DMS153 treated with DMSO at 0.1 percent for 48 hours (cell line): ENCODE measurements at regions not wholly inside any gene's neighbourhood (a gene's known extent, or its start where the extent isn't known, plus 50 kb on each side); places are given as distances from the start of the nearest gene placed in this dataset.
"Not testable (repeated sequence)": the region's sequence is repeated elsewhere in the genome, so short reads cannot be mapped to it uniquely, and the experiment has no call there.

Experiments used
- DNase-seq: peaks from one replicate; lab custom pipeline; 2025; ENCODE audit not compliant: unreplicated experiment; lab: John Stamatoyannopoulos, UW

- DNase-seq = no peak
Observed at GRCh38 chrX:118254611-118255010, 91.3 kb upstream of the WDR44 start.

GRCh38 chrX:118255921-118256320, 90.0 kb upstream of the WDR44 start:
- DNase-seq = no peak

GRCh38 chrX:118257781-118258180, 88.1 kb upstream of the WDR44 start:
- no peak for DNase-seq

GRCh38 chrX:118259213-118259612, 86.7 kb upstream of the WDR44 start:
- no peak for DNase-seq

GRCh38 chrX:118261151-118261550, 84.8 kb upstream of the WDR44 start:
- no peak for DNase-seq

GRCh38 chrX:118271775-118272174, 74.1 kb upstream of the WDR44 start:
- DNase-seq = no peak

DNA sequence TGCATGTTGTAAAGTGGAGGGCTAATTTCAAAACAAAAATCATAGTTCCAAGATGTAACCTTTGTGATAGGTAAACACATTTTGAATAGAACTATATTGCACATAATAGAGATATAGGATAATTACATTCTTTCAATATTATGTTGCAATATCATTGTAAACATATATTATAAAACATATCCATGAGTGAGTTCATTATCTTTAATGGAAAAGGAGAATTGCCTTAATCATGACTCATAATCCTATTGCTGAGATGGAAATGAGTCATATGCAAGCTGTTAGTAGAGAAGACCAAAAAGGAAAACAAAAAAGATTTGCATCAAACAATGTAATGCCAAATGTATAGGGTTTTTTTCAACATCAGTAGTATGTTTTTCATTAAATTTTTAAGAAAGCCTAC, 73.7 kb upstream of the WDR44 start:
- no peak for DNase-seq

GRCh38 chrX:118286066-118286762, 59.7 kb upstream of the WDR44 start:
- DNase-seq = no peak

DNA sequence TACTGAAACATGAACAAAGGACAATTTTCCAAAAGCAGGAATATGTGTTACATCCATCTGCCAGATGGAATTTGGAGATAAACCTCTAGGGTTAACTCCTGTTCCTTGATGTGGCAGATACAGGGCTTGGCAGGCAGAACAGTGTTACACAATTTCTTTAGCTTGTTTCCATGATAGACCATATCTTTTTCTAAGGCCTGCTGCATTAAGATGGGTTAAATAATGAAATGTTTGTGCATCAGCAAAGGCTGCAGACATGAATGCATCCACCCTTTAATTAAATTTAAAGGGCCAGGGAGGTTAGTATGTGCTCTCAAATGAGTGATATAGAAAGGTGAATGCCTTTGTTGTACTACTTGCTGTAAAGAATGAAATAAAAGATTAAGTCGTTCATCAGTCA, 50.1 kb upstream of the WDR44 start:
- not testable (repeated sequence) for DNase-seq
